ENCODE measurements at regions not wholly inside any gene's neighbourhood (a gene's known extent, or its start where the extent isn't known, plus 50 kb on each side); places are given as distances from the start of the nearest gene placed in this dataset.

DNA sequence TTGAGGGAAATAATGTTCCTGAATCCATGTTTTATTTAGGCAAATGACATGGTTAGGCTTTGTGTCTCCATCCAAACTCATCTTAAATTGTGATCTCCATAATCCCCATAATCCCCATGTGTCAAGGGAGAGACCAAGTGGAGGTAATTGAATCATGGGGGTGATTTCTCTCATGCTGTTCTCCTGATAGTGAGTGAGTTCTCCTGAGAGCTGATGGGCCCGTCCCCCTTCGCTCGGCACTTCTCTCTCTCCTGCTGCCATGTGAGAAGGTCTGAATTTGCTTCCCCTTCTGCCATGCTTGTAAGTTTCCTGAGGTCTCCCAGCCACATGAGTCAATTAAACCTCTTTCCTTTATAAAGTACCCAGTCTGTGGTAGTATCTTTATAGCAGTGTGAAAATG is 563.0 kb upstream of the NR3C2 start:
- no peak overlapping the region for H3K4me3 ChIP-seq (ENCODE audit: low read depth, low read length)
- no peak for DNase-seq
- Mint-ChIP-seq H3K4me1 (ENCODE audit: low read depth, unreplicated experiment) (no peaks in the 10 kb centered on the region), H3K4me3 (ENCODE audit: unreplicated experiment) (no peak overlapping the region), H3K36me3 (ENCODE audit: insufficient read depth, unreplicated experiment) (no peaks in the 10 kb centered on the region), H3K27ac (ENCODE audit: unreplicated experiment) (no peak overlapping the region), H3K27me3 (ENCODE audit: insufficient read depth, unreplicated experiment) (peaks cover 9% of the 10 kb centered on the region), H3K9me3 (ENCODE audit: unreplicated experiment) (no peaks in the 10 kb centered on the region)
- TF ChIP-seq, protein P1, sequence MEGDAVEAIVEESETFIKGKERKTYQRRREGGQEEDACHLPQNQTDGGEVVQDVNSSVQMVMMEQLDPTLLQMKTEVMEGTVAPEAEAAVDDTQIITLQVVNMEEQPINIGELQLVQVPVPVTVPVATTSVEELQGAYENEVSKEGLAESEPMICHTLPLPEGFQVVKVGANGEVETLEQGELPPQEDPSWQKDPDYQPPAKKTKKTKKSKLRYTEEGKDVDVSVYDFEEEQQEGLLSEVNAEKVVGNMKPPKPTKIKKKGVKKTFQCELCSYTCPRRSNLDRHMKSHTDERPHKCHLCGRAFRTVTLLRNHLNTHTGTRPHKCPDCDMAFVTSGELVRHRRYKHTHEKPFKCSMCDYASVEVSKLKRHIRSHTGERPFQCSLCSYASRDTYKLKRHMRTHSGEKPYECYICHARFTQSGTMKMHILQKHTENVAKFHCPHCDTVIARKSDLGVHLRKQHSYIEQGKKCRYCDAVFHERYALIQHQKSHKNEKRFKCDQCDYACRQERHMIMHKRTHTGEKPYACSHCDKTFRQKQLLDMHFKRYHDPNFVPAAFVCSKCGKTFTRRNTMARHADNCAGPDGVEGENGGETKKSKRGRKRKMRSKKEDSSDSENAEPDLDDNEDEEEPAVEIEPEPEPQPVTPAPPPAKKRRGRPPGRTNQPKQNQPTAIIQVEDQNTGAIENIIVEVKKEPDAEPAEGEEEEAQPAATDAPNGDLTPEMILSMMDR (IDR thresholded peaks at IDR 0.05; ENCODE audit: insufficient read depth in 1 of 2, low read depth in 1 of 2, low read length in 1 of 2, severe bottlenecking in 1 of 2, unreplicated experiment in 1 of 2): no peak
- no peaks in the 10 kb centered on the region for H3K9me3 ChIP-seq
- H3K4me1 ChIP-seq: no peaks in the 10 kb centered on the region
- no peaks in the 10 kb centered on the region for H3K36me3 ChIP-seq (ENCODE audit: control insufficient read depth, insufficient read depth, low read length)
- H3K27me3 ChIP-seq (replicated peaks; ENCODE audit: control insufficient read depth, insufficient read depth, low read length): no peaks in the 10 kb centered on the region
- no TSS peak for BruUV-seq (replicated peaks)
- ChIA-PET POLR2A (no interaction called here), CTCF (no interaction called here)
- intact Hi-C loops (cut with micrococcal nuclease; ENCODE audit: unreplicated experiment): no loop called here

DNA sequence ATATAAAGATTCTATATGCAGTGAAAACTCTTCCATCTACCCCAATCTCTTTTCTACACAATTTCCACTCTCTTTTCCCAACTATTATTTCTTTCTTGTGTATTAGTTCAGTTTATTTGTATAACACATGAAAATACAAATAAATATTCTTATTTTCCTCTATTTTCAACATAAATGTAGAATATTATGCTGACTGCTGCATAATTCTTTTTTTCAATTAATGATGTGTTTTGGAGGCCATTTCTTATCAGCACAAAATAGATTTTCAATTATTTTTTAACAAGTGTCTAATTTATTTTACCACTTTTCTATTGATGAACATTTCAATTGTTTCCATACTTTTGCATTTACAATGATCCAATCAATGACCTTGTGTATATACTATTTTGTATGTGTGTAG is 557.7 kb upstream of the NR3C2 start:
- Mint-ChIP-seq H3K36me3 (ENCODE audit: insufficient read depth, unreplicated experiment) (no peaks in the 10 kb centered on the region), H3K27me3 (ENCODE audit: insufficient read depth, unreplicated experiment) (peaks cover 6% of the 10 kb centered on the region), H3K9me3 (ENCODE audit: unreplicated experiment) (no peaks in the 10 kb centered on the region), H3K4me1 (ENCODE audit: low read depth, unreplicated experiment) (no peaks in the 10 kb centered on the region), H3K4me3 (ENCODE audit: unreplicated experiment) (no peak overlapping the region), H3K27ac (ENCODE audit: unreplicated experiment) (no peak overlapping the region)
- TF ChIP-seq, protein P1 (IDR thresholded peaks at IDR 0.05; ENCODE audit: insufficient read depth in 1 of 2, low read depth in 1 of 2, low read length in 1 of 2, severe bottlenecking in 1 of 2, unreplicated experiment in 1 of 2): no peak
- no peaks in the 10 kb centered on the region for H3K4me1 ChIP-seq
- ChIA-PET POLR2A (no interaction called here), CTCF (no interaction called here)
- H3K36me3 ChIP-seq (ENCODE audit: control insufficient read depth, insufficient read depth, low read length): no peaks in the 10 kb centered on the region
- intact Hi-C loops (cut with micrococcal nuclease; ENCODE audit: unreplicated experiment): loop anchor here (5.0 kb wide), 1 partner anchor 897 kb away; no protein-coding TSS in a partner anchor
- no peaks in the 10 kb centered on the region for H3K27me3 ChIP-seq (replicated peaks; ENCODE audit: control insufficient read depth, insufficient read depth, low read length)
- H3K9me3 ChIP-seq: no peaks in the 10 kb centered on the region
- DNase-seq: no peak
- no peak overlapping the region for H3K4me3 ChIP-seq (ENCODE audit: low read depth, low read length)
- no TSS peak for BruUV-seq (replicated peaks)

DNA sequence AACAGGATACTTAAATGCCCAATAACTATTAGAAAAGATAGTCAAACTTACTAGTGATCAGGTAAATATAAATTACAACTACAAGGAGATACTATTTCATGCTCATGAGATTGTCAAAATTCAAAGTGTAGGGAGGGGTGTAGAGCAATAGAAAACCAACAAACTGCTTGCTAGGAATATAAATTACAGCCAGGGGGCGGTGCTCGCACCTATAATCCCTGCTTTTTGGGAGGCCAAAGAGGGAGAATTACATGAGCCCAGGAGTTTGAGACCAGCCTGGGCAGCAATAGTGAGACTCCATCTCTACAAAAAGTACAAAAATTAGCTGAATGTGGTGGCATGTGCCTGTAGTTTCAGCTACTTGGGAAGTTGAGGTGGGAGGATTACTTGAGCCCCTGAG is 556.5 kb upstream of the NR3C2 start:
- intact Hi-C loops (cut with micrococcal nuclease; ENCODE audit: unreplicated experiment): loop anchor here (1.0 to 5.0 kb wide), 2 partner anchors 266 to 899 kb away; no protein-coding TSS in a partner anchor
- peak in 1 of 2 experiments; percentile 17 for DNase-seq
- Mint-ChIP-seq H3K9me3 (ENCODE audit: unreplicated experiment) (no peaks in the 10 kb centered on the region), H3K27me3 (ENCODE audit: insufficient read depth, unreplicated experiment) (peaks cover 6% of the 10 kb centered on the region), H3K27ac (ENCODE audit: unreplicated experiment) (no peak overlapping the region), H3K4me1 (ENCODE audit: low read depth, unreplicated experiment) (no peaks in the 10 kb centered on the region), H3K4me3 (ENCODE audit: unreplicated experiment) (no peak overlapping the region), H3K36me3 (ENCODE audit: insufficient read depth, unreplicated experiment) (no peaks in the 10 kb centered on the region)
- TF ChIP-seq, protein P1 (IDR thresholded peaks at IDR 0.05; ENCODE audit: insufficient read depth in 1 of 2, low read depth in 1 of 2, low read length in 1 of 2, severe bottlenecking in 1 of 2, unreplicated experiment in 1 of 2): peak; percentile 21 to 26
- CTCF ChIA-PET: no interaction called here
- POLR2A ChIA-PET: no interaction called here
- no TSS peak for BruUV-seq (replicated peaks)
- Histone ChIP-seq H3K27me3 (replicated peaks; ENCODE audit: control insufficient read depth, insufficient read depth, low read length) (no peaks in the 10 kb centered on the region), H3K9me3 (no peaks in the 10 kb centered on the region), H3K36me3 (ENCODE audit: control insufficient read depth, insufficient read depth, low read length) (no peaks in the 10 kb centered on the region), H3K4me1 (no peaks in the 10 kb centered on the region), H3K4me3 (ENCODE audit: low read depth, low read length) (no peak overlapping the region)
